ENCODE measurements at regions not wholly inside any gene's neighbourhood (a gene's known extent, or its start where the extent isn't known, plus 50 kb on each side); places are given as distances from the start of the nearest gene placed in this dataset.

GRCh38 chr11:119885861-119886567, 157.0 kb upstream of the NECTIN1 start:
- DNase-seq = no peak

GRCh38 chr11:119885067-119885466, 156.1 kb upstream of the NECTIN1 start:
- DNase-seq = no peak

DNA sequence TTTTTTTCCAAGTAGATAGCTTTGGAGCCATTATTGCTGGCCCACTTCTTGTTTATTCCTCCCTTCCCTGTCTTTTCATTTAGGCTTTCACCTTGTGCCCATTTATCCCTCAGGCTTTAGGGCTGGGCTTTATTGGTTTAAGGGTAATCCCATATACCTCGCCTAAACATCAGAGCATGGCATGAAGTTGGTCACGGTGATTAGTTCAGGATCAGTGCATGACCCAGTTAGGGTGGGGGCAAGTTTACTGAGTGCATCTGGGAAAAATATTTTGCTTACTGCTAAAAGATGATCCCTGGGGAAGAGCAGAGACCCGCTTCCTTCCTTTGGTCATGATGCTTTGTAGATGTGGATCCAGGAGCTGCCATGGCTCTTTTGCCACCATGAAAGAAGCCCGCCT, 153.3 kb upstream of the NECTIN1 start:
- DNase-seq = no peak

DNA sequence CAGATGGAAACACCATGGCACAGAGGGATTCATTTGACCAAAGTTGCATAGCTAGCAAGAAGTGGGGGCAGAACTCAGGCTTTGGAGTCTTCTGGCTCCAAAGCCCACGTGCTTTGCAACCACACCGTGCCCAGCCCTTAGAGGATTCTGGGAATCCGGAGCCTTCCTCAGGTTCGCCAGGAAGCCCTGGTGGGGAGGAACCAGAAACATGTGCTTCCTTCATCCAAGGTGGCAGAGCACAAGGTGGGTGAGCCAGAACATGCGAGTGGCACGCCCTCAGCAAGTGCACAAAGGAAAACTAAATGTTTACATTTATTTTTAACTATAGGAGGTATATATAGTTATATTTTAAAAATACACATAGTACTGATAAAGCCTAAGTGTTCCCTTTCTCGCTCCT, 151.9 kb upstream of the NECTIN1 start:
- DNase-seq = no peak

DNA sequence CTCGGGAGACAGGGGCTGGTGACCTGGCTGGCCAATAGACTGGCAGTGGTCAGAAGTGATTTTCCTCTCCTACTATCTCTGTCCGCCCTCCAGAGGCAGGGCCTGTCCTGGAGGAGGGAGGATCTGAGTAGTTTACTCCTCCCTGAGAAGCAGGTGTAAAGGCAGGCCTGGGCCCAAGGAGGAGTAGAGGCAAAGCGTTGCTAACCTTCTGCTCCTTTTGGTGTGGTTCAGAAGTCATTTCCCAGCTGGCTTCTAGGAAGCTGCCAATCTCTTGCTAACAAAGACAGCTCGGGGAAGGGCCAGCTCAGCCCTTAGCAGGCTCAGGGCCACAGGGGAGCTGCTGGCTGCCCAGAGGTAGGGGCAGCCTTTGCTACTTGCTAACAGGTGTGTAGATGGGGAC, 151.1 kb upstream of the NECTIN1 start:
- no peak for DNase-seq

DNA sequence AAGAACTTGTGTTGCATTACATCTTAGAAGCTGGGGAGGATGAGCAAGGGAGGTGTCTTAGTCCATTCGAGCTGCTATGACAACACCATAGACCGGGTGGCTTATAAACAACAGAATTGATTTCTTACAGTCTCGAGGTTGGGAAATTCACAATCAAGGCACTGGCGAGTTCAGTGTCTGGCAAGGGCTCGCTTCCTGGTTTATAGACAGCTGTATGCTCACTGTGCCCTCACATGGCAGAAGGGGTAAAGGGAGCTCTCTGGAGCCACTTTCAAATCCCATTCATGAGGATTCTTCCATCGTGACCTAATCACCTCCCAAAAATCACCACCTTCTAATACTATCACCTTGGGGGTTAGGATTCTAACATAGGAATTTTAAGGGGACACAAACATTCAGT, 150.0 kb upstream of the NECTIN1 start:
- no peak for DNase-seq

GRCh38 chr11:119876841-119877240, 147.8 kb upstream of the NECTIN1 start:
- DNase-seq = no peak

GRCh38 chr11:119875841-119876600, 147.0 kb upstream of the NECTIN1 start:
- DNase-seq = no peak

DNA sequence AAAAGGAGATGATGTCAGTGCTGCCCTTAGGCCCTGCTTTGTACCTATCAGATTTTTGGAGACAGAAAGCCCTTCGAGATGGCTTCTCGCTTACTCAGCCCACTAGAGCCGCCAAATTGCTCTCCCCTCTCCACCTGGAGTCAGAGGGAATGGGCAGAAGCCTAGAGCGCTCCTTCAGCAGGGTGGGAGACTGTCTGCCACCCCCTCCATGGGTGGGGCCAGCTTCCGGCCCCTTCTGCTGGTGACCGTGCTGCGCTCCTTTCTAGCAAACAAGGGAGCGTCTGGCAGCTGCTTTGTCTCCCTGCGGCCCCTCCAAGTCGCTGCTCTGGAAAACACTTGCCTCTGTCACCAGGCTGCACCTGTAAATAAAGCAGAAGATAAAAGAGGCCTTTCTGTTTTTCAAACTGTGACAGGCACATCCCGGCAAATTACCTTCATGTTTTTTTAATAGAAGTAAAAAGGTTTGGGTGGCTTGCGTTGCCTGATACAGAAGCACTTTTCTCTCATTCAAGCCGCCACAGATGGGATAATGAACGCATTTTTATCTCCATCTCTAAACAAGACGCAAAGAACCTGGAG, 145.7 kb upstream of the NECTIN1 start:
- no peak for DNase-seq

- no peak for DNase-seq
Measured at GRCh38 chr11:119873761-119874421, 144.9 kb upstream of the NECTIN1 start.

GRCh38 chr11:119872611-119873310, 143.8 kb upstream of the NECTIN1 start:
- no peak for DNase-seq

DNA sequence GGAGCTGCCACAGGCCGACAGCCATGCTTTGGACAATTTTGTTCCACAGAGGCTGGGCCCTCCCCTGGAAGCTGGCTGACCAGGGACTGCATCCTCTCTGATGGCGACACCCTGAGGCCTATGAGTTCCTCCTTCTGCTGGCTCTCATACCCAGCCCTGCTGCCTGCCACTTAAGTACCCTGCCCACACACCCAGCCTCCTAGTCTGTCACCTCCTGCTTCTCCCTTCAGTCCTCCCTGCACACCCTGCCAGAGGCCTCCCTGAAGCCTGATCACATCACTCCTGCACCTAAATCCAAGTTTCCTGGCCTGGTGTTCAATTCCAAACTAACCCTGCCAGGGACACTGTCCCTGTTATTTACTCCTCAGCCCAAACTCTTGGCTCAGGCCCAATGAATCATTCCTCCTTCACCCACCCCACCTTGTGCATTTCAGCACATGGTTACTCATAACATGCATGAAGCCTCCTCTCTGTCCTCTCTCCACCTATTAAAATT, 136.7 kb upstream of the NECTIN1 start:
- DNase-seq = no peak

DNA sequence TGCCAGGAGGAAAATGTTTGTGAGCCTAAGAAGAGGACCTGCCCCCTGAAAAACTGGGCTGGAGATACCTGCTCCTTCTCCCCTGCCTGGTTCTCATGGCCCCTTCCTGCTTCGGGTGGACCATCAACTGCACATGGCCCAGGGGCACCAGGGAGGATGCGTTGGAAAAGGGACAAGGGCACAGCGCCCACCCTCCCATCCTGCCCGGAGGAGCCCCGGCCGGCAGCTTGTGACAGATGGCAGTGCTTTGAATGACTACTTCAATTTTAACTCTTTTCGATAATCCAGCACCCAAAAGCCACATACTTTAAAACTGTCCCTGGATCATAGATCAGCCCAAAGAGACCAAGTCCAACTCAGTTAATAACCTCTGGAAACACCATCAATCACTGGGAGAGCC, 135.8 kb upstream of the NECTIN1 start:
- no peak for DNase-seq

- DNase-seq = no peak
Measured at GRCh38 chr11:119863851-119864601, 135.0 kb upstream of the NECTIN1 start.

DNA sequence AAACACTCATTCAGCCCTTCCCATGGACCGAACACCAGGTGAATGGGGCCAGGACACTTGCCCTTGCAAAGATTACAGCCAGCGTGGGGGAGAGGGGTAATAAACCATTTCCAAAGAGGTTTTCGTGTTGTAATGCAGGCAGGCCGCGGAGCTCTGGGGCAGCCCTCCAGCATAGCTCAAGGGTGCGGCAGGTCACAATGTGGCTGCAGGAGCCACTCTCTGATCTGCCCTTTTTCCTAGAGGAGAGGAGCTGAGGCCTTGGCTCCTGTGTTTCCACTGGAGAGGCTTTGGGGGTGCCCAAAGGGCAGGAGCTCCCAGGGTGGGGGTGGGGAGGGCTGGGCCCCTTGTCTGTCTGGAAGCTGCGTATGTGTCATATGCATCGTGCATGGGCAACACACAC, 134.2 kb upstream of the NECTIN1 start:
- no peak for DNase-seq

DNA sequence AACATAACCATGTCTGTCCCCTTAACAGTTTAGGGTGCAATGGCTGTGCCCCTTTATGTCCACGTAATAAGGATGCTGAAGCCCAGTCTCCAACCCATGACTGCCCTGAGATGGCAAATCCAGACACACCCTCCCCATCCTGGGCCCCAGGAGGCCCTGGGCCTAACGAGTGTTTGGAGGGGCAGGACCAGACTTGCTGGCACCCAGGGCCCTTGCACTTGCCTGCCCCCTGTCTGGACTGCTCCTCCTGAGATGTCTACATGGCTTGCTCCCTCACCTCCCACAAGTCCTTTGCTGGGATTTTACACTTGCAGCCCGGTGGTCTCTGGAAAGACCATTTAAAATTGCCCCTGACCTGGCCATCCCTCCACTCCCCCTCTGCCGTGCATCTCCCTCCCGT, 132.2 kb upstream of the NECTIN1 start:
- DNase-seq = no peak

DNA sequence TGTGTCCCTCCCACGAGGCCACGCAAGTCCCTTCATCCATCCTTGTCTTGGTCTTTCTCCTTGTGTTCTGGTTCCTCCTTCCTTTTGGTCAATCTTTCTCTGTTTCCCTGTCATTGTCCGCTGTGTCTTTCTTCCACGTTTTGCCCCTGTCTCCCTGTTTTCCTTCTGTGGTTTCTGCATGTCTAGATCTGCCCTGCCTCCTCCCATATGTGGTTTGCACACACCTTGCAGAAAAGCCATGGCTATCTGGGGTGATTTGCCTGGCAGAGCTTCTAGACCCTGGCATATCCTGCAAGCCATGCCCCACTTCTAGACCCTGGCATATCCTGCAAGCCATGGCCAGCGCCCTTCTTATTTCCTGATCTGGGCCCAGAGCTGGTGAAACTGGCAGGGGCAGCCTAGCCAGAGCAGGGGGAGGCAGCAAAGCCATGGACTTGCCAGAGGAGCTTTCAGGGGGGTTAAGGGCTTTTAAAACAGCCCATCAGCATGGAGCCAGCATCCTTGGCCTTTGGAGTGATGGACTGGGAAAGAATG, 131.6 kb upstream of the NECTIN1 start:
- DNase-seq = no peak

DNA sequence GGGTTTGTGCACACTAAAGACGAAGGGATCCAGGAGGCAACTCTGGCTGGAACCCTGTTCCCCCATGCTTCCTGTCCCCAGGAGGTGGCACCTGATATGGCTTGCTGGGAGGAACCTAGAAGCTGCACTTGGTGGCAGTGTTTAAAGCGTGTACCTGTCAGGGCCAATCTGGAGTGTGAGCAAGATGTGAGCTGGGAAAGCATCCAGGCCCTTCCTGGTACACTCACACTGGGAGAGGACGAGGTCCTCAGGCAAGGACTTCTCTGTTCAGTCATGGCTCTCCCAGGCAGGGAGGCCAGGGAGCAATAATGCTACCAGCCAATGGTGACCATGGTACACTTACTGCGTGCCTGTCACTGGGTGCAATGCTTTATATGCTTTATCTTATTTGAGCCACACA, 130.7 kb upstream of the NECTIN1 start:
- DNase-seq = no peak

DNA sequence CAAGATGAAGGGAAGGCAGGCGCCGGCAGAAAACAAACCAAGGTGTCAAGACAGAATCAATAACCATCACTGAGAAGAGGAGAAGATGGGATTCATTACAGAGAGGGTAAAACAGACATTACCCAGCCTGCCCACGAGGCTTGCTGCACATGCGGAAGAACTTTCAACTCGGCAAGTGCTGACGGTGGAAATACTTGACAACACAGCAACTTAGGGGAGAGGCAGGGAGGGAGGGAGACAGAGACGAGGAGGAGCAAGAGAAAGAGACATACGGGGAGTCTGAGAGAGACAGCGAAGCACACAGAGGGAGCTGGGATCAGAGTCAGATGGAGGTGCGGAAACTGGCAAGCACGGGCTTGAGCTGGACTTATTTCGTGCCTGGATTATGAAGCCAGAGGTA, 129.3 kb upstream of the NECTIN1 start:
- DNase-seq = no peak

- no peak for DNase-seq
Measured at GRCh38 chr11:119856681-119857485, 127.9 kb upstream of the NECTIN1 start.
